LHCN-M2 (cell line): ENCODE measurements at regions not wholly inside any gene's neighbourhood (a gene's known extent, or its start where the extent isn't known, plus 50 kb on each side); places are given as distances from the start of the nearest gene placed in this dataset.
A peak's percentile ranks its signal among the peaks of the same experiment; 100 is the strongest.
"Not testable (repeated sequence)": the region's sequence is repeated elsewhere in the genome, so short reads cannot be mapped to it uniquely, and the experiment has no call there.

Experiments
- DNase-seq: peaks from one replicate; pipeline ENCODE4 v3.0.0-alpha.2; 2012; ENCODE audit warnings: low read depth

DNA sequence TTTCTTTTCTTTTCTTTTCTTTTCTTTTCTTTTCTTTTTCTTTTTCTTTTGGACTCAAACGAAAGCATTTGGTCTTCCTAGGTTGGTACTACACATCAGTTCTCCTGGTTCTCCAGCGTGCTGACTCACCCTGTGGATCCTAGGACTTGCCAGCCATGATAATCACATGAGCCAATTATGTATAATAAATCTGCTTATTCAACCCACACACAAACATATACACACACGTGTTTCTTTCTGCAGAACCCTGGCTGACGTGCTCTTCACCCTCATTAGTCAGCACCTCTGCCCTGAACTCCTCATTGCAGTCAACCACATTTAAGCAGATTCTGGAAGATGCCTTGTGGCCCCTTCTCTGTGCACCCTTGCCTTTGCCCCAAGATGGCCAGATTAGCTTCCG, 162.4 kb upstream of the MYT1L start:
- DNase-seq, result no peak

DNA sequence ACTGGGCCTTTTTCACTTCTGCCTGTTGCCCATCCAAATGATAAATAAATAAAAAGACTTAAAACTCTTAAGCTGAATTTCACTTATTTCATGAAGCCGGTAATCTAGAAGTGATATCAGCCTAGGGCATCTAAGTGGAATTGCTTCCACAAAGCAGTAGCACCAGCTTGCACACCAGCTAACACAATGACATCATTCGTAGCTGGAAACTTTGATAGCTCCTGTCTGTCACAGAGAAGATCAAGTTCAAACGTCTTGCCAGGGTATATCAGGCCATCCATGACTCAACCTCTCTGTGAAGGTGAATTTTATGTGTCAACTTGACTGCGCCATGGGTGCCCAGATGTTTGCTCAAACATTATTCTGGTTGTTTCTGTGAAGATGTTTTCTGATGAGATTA, 161.7 kb upstream of the MYT1L start:
- no peak for DNase-seq

DNA sequence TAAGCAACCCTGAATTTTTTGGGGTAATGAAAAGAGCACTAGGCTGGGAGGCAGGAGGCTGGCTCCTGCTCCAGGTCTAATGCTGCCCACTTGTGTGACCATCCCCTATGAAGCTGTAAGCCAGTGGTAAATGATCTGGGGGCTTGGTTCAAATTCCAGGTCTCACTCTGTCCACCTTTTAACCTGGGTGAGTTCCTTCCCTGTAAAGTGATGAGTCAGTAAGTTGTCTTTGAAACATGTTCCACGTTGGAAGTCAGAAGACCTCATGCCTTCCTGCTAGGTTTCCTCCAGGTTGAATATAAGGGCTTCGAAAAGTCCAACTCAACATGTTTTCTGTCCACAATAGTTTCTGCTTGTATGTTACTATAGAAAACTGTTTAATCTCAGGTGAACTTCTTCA, 160.9 kb upstream of the MYT1L start:
- DNase-seq, result no peak

DNA sequence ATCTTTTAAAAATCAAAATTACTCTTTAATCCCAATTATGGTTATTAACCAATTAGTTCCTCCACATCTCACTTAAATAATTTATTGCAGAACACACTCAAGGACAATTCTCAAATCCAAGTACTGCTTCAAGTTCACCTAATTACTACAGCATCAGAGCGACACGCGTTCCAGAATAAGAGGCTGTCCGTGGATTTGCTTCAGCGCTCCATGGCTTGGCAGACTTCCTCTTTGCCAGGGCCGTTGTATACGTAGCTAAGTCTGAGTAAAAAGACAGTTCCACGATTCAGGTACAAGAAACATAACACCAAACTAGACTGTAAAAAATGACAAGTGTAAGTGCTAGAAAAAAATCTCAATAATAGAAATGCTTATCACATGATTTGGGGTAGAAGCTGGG, 153.2 kb upstream of the MYT1L start:
- DNase-seq, result no peak

DNA sequence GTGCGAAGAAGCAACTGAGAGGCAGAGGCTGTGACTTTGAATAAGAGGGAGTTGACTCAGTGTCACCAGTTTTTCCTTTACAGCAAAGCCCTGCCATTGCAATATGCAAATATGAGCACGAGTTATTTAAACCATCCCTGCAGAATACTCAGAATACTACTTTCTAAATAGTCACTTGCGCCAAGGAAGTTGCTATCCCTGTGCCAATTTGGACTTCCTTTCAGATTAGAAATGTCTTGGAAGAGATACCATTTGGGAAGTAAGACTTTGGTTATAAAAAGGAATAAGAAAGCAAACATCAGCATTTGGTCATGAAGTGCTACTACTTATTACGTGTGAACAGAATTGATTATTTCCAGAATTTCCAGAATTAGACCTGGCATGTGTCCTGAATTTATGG, 151.8 kb upstream of the MYT1L start:
- no peak for DNase-seq

DNA sequence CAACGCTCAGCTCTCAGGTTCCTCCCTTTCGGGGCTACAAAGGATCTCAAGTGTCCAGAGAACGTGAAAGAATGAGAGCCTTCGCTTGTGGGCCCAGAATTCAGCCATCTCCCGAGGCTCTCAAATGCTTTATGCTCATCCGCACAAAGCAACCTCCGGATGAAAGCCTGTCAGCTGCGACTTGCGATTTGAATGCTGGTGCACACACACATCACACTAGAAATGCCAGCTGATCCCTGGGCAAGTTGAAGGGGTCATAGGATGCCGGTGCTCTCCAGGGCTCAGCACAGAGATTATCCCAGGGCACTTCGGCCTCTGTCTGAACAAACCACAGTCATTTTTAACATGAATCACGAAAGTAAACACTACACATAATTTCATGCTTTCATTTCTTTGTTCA, 141.8 kb upstream of the MYT1L start:
- no peak for DNase-seq

DNA sequence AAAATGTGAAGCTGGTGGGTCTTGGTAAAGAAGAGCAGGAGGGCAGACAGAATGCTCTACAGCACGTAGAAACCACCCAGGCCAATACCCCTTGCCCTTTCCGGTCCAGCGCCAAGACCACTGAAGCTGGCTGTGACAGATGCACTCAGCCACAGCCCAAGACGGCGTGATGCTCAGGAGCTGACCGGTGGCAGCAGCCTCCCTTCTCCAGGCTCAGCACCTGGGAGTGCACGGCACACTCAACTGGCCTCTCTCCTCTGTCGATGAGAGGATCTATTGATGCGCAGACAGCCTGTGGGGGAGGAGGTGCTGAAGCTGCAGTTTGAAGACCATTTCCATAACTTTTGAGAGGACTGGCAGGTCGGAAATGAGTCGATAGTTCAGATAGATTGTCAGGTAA, 141.0 kb upstream of the MYT1L start:
- DNase-seq, result no peak

DNA sequence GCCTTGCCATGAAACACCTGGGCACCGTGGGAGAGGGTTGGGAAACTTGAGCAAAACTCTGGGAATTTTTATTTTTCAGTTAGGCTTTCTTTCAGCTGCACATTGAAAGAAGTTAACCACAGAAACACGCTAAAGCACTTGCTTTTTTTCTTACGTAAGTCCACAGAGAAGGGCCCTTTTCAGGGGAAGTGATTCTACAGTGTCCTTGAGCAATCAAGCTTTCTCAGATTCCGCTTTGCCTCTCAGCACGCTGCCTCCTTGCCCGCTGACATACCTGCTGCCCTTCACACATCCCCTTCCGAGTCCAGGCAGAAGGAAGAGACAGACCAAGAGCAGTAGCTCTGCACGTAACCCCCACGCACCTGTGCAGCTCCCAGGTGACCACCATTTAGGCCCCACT, 135.5 kb upstream of the MYT1L start:
- DNase-seq, result no peak

DNA sequence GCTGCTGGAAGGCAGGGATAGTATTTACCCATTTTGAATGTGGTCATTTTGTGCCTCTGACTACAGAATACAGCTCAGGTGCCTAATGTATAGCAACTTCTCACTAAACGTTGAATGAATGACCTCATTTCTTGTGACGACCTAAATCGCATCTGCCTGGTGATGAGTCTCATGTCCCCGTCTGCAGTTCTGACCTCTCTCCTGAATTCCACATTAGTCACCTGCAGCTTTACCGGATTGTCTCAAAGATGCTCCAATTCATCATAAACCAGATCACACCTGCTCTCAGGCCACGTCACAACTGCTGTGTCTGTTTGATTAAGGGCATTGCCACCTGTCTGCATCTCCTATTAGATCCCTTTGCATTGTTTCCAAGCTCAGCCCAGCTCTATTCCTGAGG, 133.6 kb upstream of the MYT1L start:
- no peak for DNase-seq

DNA sequence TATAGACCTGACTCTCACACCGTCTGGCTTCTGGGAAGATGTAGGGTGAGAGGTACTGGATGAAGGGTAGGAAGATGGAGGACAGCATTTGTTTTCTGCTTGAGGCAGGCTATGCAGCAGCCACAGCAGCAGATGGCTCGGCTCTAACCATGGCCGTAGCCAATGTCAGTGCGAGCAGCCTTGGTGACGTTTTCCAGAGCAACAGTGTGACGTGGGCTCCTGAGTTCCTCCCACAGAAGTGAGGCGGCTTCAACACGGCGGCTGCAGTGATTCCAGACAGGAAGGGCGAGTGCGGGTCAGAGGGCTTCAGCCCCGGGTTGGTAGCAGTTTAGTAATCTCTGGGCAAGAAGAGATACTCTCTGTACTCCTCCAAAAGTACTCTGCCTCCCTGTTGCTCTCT, 133.0 kb upstream of the MYT1L start:
- DNase-seq, result no peak

DNA sequence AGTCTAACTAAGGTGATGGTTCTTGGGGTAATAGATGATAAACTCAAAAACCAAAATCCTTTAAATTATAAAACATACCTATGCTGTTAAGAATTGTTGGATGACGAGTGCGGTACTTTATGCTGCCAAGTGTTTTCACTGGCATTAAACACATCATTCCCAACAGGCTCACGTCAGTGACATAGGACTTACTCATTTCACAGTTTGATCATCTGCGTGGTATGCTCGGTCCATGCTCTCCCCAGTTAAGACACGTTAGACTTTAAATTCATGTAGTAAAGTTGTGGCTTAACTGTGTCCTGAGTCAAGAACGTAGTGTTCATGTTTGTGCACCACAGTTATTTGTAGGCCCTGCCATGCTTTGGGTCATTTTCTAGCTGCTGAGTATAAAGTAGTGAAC, 125.6 kb upstream of the MYT1L start:
- peak; percentile 34 for DNase-seq

DNA sequence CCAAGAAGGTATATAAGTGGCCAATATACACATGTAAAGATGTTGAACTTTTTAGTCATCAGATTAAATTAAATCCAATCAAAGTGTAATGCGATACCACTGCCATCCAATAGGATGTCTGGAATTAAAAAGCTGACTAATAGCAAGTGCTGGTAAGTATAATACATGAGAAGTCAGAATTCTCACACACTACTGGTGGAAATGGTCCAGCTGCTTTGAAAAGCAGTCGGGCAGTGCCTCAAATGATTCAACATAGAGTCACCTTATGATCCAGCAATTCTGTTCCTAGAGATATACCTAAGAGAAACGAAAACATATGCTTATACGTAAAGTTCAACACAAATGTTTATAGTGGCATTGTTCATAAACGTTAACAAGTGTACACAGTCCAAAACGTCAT, 124.1 kb upstream of the MYT1L start:
- DNase-seq, result no peak

DNA sequence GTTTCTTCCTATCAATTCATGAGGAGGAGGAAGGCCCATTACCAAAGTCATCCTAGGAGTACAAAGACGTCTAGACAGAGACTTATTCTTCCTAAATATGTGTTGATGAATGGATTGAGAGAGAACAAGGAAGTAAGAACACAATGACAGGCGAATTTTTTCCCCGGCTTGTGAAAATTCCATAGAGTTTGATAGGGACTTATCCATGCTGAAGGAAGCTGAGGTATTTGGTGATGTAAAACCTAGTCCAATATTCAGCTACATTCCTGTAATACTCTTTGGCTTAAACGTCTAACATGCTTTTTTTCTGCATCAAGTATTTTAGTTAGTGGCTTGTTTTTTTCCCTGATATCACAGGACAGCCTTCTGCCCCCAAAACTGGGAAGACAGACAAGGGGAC, 121.9 kb upstream of the MYT1L start:
- DNase-seq, result no peak

DNA sequence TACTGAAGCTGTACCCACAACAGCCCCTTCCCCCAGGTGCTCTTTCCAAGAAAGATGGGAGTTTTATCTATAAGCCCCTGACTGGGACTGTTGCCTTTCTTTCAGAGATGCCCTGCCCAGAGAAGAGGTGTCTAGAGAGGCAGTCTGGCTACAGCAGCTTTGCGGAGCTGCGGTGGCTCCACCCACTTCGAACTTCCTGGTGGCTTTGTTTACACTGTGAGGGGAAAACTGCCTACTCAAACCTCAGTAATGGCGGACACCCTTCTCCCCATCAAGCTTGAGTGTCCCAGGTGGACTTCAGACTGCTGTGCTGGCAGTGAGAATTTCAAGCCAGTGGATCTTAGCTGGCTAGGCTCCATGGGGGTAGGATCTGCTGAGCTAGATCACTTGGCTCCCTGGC, 120.2 kb upstream of the MYT1L start:
- DNase-seq, result not testable (repeated sequence)

DNA sequence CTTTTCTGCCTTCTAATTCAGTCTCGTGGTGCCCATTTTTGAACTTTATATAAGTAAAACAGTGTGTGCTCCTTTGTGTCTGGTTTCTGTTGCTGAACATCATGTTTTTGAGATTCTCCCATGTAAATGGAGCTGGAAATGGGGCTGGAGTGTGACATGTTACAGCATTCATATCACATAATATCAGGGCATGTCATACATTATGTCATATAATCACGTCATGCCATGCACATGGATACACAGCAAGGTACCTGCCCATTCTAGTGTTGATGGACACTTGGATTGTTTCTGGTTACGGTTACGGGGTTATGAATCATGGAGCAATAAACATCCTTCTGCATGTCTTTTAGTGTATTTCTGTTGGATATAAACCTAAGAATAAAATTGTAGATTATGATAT, 117.1 kb upstream of the MYT1L start:
- DNase-seq, result no peak

DNA sequence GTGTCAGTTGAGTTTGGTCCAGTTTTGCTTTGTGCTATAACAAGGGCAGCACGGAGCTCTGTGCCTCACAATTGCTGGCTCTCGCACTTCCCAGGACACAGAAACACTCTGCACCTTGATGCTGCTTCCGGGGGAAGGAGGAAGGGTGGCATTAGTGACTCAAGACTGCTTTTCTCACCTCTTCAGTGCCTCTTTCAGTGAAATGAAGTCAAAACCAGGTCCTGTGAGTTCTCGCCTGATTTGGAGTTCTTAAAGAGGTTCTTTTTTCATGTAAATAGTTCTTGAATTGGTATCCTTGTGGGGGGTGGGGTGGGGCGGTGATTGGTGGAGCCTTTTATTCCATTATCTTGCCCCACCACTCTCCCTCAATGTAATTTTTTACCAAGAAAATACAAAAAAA, 91.5 kb upstream of the MYT1L start:
- no peak for DNase-seq

DNA sequence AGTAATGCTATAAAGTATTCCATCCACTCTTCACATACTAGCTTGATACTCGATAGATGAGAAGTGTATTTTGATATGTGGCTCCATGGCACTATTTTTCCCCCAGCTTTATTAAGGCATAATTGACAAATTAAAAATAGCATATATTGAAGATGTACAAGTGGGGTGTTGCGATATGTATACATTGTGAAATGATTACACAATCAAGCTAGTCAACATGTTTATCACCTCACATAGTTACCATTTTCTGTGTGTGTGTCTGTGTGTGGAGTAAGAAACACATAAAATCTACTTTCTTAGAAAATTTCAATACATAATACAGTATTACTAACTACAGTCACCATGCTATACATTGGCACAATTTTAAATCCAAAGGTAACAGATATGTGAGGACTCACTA, 82.5 kb upstream of the MYT1L start:
- DNase-seq, result no peak

DNA sequence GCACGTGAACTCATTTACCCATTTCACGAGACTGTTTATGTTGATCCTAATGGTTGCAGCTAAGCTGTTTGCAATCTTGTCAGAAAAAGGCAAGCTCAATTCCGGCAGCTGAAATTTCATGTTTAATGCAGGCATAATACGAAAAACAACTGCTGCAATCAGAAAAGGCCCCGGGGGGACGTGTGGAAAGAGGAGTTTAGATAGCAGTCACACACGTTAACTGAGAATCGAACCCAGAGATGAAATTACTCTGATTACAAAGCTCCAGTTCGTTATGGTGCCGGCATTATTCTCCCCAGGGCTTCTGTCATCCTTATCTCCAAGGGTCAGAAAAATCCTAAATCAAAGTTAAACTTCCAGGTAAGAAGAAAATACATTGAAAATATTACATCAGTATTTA, 79.9 kb upstream of the MYT1L start:
- DNase-seq, result no peak

DNA sequence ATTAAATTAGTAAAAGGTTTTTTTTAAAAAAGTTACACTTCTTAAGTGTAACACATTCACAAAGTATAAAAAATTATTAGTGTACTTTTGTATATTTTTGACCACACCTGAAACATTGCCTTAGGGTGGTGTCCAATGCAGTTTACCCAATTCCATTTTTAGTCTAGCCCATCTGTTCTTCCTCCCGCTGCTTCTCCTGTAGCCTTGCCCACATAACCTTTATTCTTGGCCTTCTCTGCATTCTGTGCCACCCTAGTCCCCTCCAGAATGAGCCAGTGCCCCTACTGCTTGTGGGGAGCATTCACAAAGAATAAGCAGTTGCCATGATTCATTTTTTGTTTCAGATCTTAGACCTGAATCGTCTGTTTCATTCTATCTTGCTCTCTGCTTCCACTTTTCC, 78.4 kb upstream of the MYT1L start:
- DNase-seq, result no peak

DNA sequence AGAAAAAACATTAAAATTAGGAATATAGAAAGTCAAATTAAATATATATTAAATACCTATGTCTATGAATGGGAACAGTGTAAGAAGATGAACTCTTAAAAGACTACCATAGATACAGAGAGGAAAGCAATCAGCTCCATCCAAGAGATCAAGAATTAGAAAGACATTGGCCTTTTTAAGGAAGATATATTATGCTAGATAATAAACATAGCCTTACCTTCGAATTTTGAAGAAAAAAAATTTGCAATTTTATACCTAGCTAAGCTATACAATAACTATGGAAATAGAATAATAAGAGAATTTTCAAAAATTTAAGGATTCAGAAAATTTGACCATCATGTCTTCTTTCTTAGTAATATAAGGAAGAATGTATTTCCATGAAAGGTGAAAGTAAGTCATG, 74.7 kb upstream of the MYT1L start:
- DNase-seq, result no peak

DNA sequence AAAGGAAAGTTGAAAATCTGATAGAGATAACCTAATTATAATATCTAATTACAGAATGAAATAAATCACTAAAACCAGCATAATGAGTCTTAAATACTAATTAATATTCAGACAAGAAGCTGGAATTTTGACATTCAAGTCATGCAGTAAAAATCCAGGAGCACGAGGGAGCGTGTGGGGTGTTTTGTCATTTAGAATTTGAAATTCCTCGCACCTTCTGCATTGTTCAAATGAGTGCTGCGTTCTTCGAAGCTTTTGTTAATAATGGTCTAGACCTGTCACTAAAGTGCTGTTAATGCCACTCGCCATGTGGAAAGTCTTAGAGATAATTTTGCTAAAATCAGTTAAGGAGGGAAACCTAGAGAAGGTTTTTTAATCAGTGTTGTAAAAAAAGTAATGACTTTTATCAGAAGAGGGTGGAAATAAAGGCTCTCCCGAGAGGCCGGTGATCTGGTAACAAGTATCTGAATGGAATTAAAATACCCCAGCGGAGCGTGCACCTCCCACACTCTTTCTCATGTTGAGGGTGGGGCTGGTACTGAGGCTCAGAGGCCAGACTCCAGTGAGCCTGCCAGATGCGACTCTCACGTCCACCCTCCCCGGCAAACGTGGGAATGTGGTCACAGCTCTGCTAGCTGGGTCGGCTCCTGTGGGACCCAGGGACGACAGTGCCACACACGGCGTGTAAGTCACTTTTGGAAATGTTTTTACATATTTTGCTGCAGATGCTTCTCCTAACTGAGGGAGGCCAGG, 69.4 kb upstream of the MYT1L start:
- no peak for DNase-seq

DNA sequence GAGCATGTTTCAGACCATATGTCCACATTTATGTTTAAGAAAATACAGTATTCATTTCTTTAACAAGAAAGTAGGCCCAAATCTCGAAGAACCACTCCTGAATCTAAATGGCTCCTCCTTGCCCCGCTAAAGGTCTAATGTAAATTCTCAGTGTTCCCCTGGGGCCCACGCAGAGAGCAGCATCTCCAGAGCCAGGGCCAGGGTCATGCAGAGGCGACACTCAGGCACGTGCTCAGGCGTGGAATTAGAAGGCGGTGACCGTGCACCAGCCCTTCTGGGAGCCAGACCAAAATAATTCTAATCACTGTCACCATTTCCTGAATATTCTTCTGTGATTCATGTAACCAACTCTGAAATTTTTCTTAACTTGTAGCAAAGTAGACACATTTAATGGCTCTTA, 68.3 kb upstream of the MYT1L start:
- DNase-seq, result no peak

DNA sequence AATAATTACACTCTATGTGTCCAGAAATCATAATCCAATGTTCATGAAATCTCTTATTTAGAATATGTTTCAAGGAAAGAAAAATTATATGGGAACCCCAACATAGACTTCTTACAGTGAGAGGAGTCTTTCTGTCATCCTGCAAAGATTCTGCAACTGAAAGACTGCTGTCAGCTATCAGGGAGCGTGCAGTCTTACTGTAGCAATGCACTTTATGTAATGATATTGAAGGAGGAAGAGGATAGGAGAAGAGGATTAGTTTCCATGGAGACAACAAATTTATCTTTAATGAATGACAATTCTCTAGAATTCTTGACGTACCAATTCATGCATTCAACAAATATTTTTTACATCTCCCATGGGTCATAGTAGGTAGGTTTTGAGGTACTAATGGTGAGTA, 61.3 kb upstream of the MYT1L start:
- no peak for DNase-seq

DNA sequence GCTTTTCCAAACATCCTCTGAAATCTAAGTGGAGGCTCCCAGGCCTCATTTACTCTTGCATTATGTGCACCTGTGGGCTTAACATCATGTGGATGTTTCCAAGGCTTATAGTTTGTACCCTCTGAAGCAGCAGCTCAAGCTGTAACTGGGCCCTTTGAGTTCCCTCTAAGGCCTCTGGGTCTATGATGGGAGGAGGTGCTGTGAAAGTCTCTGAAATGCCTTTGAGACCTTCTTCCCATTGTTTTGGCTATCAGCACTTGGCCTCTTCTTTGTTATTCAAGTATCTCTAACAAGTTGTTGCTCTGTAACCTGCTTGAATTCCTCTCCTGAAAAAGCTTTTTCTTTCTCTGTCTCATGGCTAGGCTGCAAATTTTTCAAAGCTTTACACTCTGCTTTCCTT, 58.1 kb upstream of the MYT1L start:
- no peak for DNase-seq
